HFFc6 (cell line): ENCODE measurements at regions not wholly inside any gene's neighbourhood (a gene's known extent, or its start where the extent isn't known, plus 50 kb on each side); places are given as distances from the start of the nearest gene placed in this dataset.

Experiments
- DNase-seq: peaks from one replicate; pipeline ENCODE4 v3.0.0-alpha.2; 2018
- H3K27ac Mint-ChIP-seq: 2 replicates; pipeline ENCODE4 v1.8.0; 2020; ENCODE audit warnings: mild to moderate bottlenecking, mixed read lengths
- H3K27me3 Mint-ChIP-seq: 2 replicates; pipeline ENCODE4 v1.8.0; 2021; ENCODE audit warnings: mild to moderate bottlenecking, moderate library complexity, mixed read lengths; ENCODE audit not compliant: insufficient read depth
- H3K36me3 Mint-ChIP-seq: 2 replicates; pipeline ENCODE4 v1.8.0; 2021; ENCODE audit warnings: low read depth, mixed read lengths
- H3K4me1 Mint-ChIP-seq: 2 replicates; pipeline ENCODE4 v1.8.0; 2020; ENCODE audit warnings: low read depth, mixed read lengths
- H3K4me3 Mint-ChIP-seq: 2 replicates; pipeline ENCODE4 v1.8.0; 2020; ENCODE audit warnings: mild to moderate bottlenecking, moderate library complexity, mixed read lengths
- H3K9me3 Mint-ChIP-seq: 2 replicates; pipeline ENCODE4 v1.8.0; 2020; ENCODE audit warnings: mild to moderate bottlenecking, mixed read lengths
- TF ChIP-seq, protein P1 (sequence below): fragments of 200-600 bp; sonication (generic); IDR thresholded peaks from 2 replicates; pipeline ENCODE4 v1.5.0; 2021; ENCODE audit warnings: antibody characterized with exemption, mild to moderate bottlenecking

DNA sequence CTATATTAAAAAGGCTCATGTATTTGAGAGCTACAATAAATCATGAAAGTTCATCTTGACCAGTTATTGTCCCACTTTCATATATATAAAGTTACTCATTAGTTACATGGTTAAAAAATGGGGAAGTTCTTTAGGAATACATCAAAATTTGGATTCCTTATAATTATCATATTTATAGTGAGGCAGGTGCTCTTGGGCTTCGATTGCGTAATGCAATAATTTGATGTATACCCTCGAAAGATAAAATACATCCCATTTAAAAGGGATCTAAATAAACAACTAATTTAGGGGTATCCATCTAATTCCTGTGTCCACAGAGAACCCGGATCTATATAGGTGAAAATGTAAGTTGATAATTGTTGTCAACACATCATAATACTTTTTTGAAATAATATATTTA, 444.6 kb downstream of the RIT2 start:
- Mint-ChIP-seq H3K4me1 (no peaks in the 10 kb centered on the region), H3K9me3 (peaks cover 32% of the 10 kb centered on the region), H3K4me3 (no peak overlapping the region), H3K36me3 (no peaks in the 10 kb centered on the region), H3K27me3 (no peaks in the 10 kb centered on the region; the same call in 1 of the 2 replicates), H3K27ac (no peak overlapping the region)
- no peak for DNase-seq
- TF ChIP-seq, protein P1, sequence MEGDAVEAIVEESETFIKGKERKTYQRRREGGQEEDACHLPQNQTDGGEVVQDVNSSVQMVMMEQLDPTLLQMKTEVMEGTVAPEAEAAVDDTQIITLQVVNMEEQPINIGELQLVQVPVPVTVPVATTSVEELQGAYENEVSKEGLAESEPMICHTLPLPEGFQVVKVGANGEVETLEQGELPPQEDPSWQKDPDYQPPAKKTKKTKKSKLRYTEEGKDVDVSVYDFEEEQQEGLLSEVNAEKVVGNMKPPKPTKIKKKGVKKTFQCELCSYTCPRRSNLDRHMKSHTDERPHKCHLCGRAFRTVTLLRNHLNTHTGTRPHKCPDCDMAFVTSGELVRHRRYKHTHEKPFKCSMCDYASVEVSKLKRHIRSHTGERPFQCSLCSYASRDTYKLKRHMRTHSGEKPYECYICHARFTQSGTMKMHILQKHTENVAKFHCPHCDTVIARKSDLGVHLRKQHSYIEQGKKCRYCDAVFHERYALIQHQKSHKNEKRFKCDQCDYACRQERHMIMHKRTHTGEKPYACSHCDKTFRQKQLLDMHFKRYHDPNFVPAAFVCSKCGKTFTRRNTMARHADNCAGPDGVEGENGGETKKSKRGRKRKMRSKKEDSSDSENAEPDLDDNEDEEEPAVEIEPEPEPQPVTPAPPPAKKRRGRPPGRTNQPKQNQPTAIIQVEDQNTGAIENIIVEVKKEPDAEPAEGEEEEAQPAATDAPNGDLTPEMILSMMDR: no peak

DNA sequence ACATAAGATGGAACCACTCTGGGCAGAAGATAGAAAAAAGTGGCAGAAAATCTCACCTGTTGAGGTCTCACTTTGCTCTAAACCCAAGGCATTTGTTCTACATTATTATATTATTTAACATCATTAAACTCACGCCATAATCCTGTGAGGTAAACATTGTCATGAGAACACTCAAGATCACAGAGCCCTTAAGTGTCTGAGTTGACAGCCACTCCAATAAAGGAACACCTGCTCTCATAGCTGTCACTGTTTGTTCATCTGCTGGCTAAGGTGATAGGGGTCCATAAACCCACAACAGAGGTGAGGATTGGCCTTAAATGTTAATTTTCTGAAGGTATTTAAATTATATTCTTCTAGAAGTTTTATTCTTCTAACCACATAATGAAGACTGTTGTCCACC, 439.7 kb downstream of the RIT2 start:
- TF ChIP-seq, protein P1: no peak
- Mint-ChIP-seq H3K27me3 (no peaks in the 10 kb centered on the region), H3K36me3 (no peaks in the 10 kb centered on the region), H3K4me1 (no peaks in the 10 kb centered on the region), H3K4me3 (no peak overlapping the region), H3K27ac (no peak overlapping the region), H3K9me3 (peaks cover 33% of the 10 kb centered on the region)
- no peak for DNase-seq

DNA sequence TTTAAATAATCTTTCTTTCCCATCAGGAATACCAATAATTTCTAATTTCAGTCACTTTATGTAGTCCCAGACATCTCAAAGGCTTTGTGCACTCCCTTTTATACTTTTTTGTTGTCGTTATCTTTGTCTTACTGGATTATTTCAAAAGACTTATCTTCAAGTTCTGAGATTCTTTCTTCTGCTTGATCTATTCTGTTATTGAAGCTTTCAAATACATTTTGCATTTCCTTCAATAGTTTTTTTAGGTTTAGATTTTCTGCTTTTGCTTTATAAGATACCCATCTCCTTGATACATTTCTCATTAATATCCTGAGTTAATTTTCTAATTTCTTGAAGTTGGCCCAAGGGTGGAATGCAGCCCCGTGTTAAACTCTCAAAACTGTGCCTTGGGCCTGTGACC, 432.4 kb downstream of the RIT2 start:
- Mint-ChIP-seq H3K4me1 (no peaks in the 10 kb centered on the region), H3K27me3 (no peaks in the 10 kb centered on the region), H3K36me3 (no peaks in the 10 kb centered on the region), H3K27ac (no peak overlapping the region), H3K9me3 (peaks cover 54% of the 10 kb centered on the region), H3K4me3 (no peak overlapping the region)
- TF ChIP-seq, protein P1: no peak
- DNase-seq: no peak

DNA sequence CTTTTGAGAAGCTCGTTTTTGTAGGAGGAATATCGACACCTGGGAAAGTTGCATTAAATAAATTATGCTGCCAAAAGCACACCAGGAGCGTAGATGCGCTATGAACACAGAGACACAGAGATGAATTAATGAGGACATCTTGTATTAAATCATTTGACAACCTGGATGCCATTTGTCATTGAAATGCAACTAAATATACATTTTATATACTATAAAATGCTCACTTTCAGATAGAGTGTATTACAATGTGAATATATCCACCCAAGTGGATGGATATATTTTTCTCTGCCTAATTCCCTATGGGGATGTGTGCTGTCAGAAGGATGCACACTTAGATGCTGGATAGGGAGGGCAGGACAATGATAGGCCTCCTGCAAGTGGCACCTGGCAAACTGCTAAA, 426.2 kb downstream of the RIT2 start:
- Mint-ChIP-seq H3K9me3 (peaks cover 36% of the 10 kb centered on the region), H3K27ac (no peak overlapping the region), H3K4me1 (no peaks in the 10 kb centered on the region), H3K4me3 (no peak overlapping the region), H3K27me3 (no peaks in the 10 kb centered on the region), H3K36me3 (no peaks in the 10 kb centered on the region)
- DNase-seq: no peak
- TF ChIP-seq, protein P1: no peak
